Activated CD4-positive, alpha-beta T cell treated with anti-CD3 and anti-CD28 coated beads for 36 hours (primary cell): ENCODE measurements at regions not wholly inside any gene's neighbourhood (a gene's known extent, or its start where the extent isn't known, plus 50 kb on each side); places are given as distances from the start of the nearest gene placed in this dataset.

ENCODE experiments used
- ATAC-seq: fragments of 200-7000 bp; cut with Tn5 transposase; one replicate; pipeline ENCODE4 v1.10.0; 2021; ENCODE audit warnings: mild to moderate bottlenecking, moderate library complexity
- CTCF ChIA-PET: fragments of 350-600 bp; sonication (Branson Sonifier 250); formaldehyde crosslinking; loops from one replicate; lab custom pipeline; 2021; ENCODE audit warnings: antibody characterized with exemption; lab: Charles Lee
- POLR2A ChIA-PET: fragments of 350-600 bp; sonication (Branson Sonifier 250); formaldehyde crosslinking; loops from one replicate; lab custom pipeline; 2021; ENCODE audit warnings: antibody characterized with exemption, inconsistent platforms; lab: Charles Lee
- DNase-seq: peaks from one replicate; pipeline ENCODE4 v3.0.0-alpha.2; 2020
- H3K27ac Mint-ChIP-seq: one replicate; pipeline ENCODE4 v1.8.0; 2021; ENCODE audit warnings: mixed read lengths
- H3K27me3 Mint-ChIP-seq: one replicate; pipeline ENCODE4 v1.8.0; 2021; ENCODE audit warnings: mixed read lengths
- H3K36me3 Mint-ChIP-seq: one replicate; pipeline ENCODE4 v1.8.0; 2021; ENCODE audit warnings: low read depth, mixed read lengths
- H3K4me1 Mint-ChIP-seq: one replicate; pipeline ENCODE4 v1.8.0; 2021; ENCODE audit warnings: mixed read lengths
- H3K4me3 Mint-ChIP-seq: one replicate; pipeline ENCODE4 v1.8.0; 2021; ENCODE audit warnings: mild to moderate bottlenecking, moderate library complexity, mixed read lengths
- H3K9me3 Mint-ChIP-seq: one replicate; pipeline ENCODE4 v1.8.0; 2021; ENCODE audit warnings: low read depth, mixed read lengths
- intact Hi-C, 2 experiments: fragments of 100-400 bp; cut with DNase I in 1 of 2; cut with micrococcal nuclease in 1 of 2; formaldehyde crosslinking; loops; one replicate each; pipeline versions ENCODE4 v1.14.2 to v1.15.1; 2022 to 2024; cut with DNase I, micrococcal nuclease

GRCh38 chr10:121659236-121659635, 61.0 kb upstream of the FGFR2 start:
- H3K27ac Mint-ChIP-seq = no peak overlapping the region
- POLR2A ChIA-PET = no interaction called here
- CTCF ChIA-PET = no interaction called here
- ATAC-seq (no peak), DNase-seq (no peak)
- H3K36me3 Mint-ChIP-seq = no peaks in the 10 kb centered on the region
- H3K4me1 Mint-ChIP-seq = no peaks in the 10 kb centered on the region
- H3K27me3 Mint-ChIP-seq = no peaks in the 10 kb centered on the region
- H3K4me3 Mint-ChIP-seq = no peak overlapping the region
- no peaks in the 10 kb centered on the region for H3K9me3 Mint-ChIP-seq
- intact Hi-C loops = no loop called here

- H3K9me3 Mint-ChIP-seq = no peaks in the 10 kb centered on the region
- intact Hi-C loops = no loop called here
- H3K27ac Mint-ChIP-seq = no peak overlapping the region
- no peaks in the 10 kb centered on the region for H3K27me3 Mint-ChIP-seq
- no peak overlapping the region for H3K4me3 Mint-ChIP-seq
- ChIA-PET CTCF (interaction anchor here (0.6 kb wide), 1 partner anchor 568 kb away, joined by 3 read pairs; no protein-coding TSS in a partner anchor), POLR2A (no interaction called here)
- DNase-seq = no peak
- ATAC-seq = no peak
- H3K36me3 Mint-ChIP-seq = no peaks in the 10 kb centered on the region
- no peaks in the 10 kb centered on the region for H3K4me1 Mint-ChIP-seq
Observed at GRCh38 chr10:121658611-121659010, 60.4 kb upstream of the FGFR2 start.

GRCh38 chr10:121658111-121658510, 59.9 kb upstream of the FGFR2 start:
- DNase-seq (no peak), ATAC-seq (no peak)
- intact Hi-C loops = no loop called here
- Mint-ChIP-seq H3K4me3 (no peak overlapping the region), H3K27me3 (peaks cover 2% of the 10 kb centered on the region), H3K27ac (no peak overlapping the region), H3K9me3 (no peaks in the 10 kb centered on the region), H3K4me1 (no peaks in the 10 kb centered on the region), H3K36me3 (no peaks in the 10 kb centered on the region)
- CTCF ChIA-PET = interaction anchor here (0.6 kb wide), 1 partner anchor 568 kb away, joined by 3 read pairs; no protein-coding TSS in a partner anchor
- POLR2A ChIA-PET = no interaction called here

GRCh38 chr10:121655254-121656144, 57.3 kb upstream of the FGFR2 start:
- ChIA-PET CTCF (interaction anchor here (0.7 kb wide), 1 partner anchor 61 kb away, joined by 3 read pairs; no protein-coding TSS in a partner anchor), POLR2A (no interaction called here)
- Mint-ChIP-seq H3K9me3 (no peaks in the 10 kb centered on the region), H3K36me3 (no peaks in the 10 kb centered on the region), H3K4me3 (no peak overlapping the region), H3K4me1 (no peaks in the 10 kb centered on the region), H3K27ac (no peak overlapping the region), H3K27me3 (peaks cover 4% of the 10 kb centered on the region)
- intact Hi-C loops = no loop called here
- no peak for DNase-seq
- no peak for ATAC-seq

GRCh38 chr10:121654021-121654545, 55.8 kb upstream of the FGFR2 start:
- ChIA-PET CTCF (interaction anchor here (0.5 to 1.4 kb wide), 2 partner anchors 9 to 42 kb away, joined by 3 read pairs; no protein-coding TSS in a partner anchor), POLR2A (no interaction called here)
- Mint-ChIP-seq H3K27me3 (peaks cover 4% of the 10 kb centered on the region), H3K27ac (no peak overlapping the region), H3K4me1 (no peaks in the 10 kb centered on the region), H3K36me3 (no peaks in the 10 kb centered on the region), H3K9me3 (no peaks in the 10 kb centered on the region), H3K4me3 (no peak overlapping the region)
- intact Hi-C loops = no loop called here
- DNase-seq (no peak), ATAC-seq (no peak)

- CTCF ChIA-PET = interaction anchor here (1.4 kb wide), 1 partner anchor 9 kb away, joined by 3 read pairs; no protein-coding TSS in a partner anchor
- H3K27me3 Mint-ChIP-seq = peaks cover 5% of the 10 kb centered on the region
- H3K36me3 Mint-ChIP-seq = no peaks in the 10 kb centered on the region
- no peaks in the 10 kb centered on the region for H3K9me3 Mint-ChIP-seq
- intact Hi-C loops = no loop called here
- no peak overlapping the region for H3K27ac Mint-ChIP-seq
- POLR2A ChIA-PET = no interaction called here
- no peak for DNase-seq
- H3K4me3 Mint-ChIP-seq = no peak overlapping the region
- no peaks in the 10 kb centered on the region for H3K4me1 Mint-ChIP-seq
- ATAC-seq = no peak
Observed at GRCh38 chr10:121653608-121654007, 55.4 kb upstream of the FGFR2 start.

- no peaks in the 10 kb centered on the region for H3K4me1 Mint-ChIP-seq
- POLR2A ChIA-PET = no interaction called here
- intact Hi-C loops = no loop called here
- ATAC-seq (no peak), DNase-seq (no peak)
- no peaks in the 10 kb centered on the region for H3K36me3 Mint-ChIP-seq
- CTCF ChIA-PET = no interaction called here
- H3K4me3 Mint-ChIP-seq = no peak overlapping the region
- peaks cover 7% of the 10 kb centered on the region for H3K27me3 Mint-ChIP-seq
- no peaks in the 10 kb centered on the region for H3K9me3 Mint-ChIP-seq
- no peak overlapping the region for H3K27ac Mint-ChIP-seq
Observed at GRCh38 chr10:121648493-121648892, 50.2 kb upstream of the FGFR2 start.

- intact Hi-C loops = no loop called here
- CTCF ChIA-PET = no interaction called here
- no peak overlapping the region for H3K4me3 Mint-ChIP-seq
Observed at GRCh38 chr10:121648059-121648458, 49.8 kb upstream of the FGFR2 start.

More at GRCh38 chr10:121648059-121648458, 49.8 kb upstream of the FGFR2 start:
- DNase-seq = no peak
- no peaks in the 10 kb centered on the region for H3K36me3 Mint-ChIP-seq
- POLR2A ChIA-PET = no interaction called here
- peaks cover 5% of the 10 kb centered on the region for H3K27me3 Mint-ChIP-seq
- ATAC-seq = no peak
- no peak overlapping the region for H3K27ac Mint-ChIP-seq
- H3K4me1 Mint-ChIP-seq = no peaks in the 10 kb centered on the region
- no peaks in the 10 kb centered on the region for H3K9me3 Mint-ChIP-seq
